KBM-7 (cell line): ENCODE measurements at regions not wholly inside any gene's neighbourhood (a gene's known extent, or its start where the extent isn't known, plus 50 kb on each side); places are given as distances from the start of the nearest gene placed in this dataset.
"Not testable (repeated sequence)": the region's sequence is repeated elsewhere in the genome, so short reads cannot be mapped to it uniquely, and the experiment has no call there.

ENCODE experiments used
- DNase-seq: peaks from one replicate; pipeline ENCODE4 v3.0.0-alpha.2; 2015
- in situ Hi-C: fragments of 300-500 bp; cut with MboI; formaldehyde crosslinking; loops from 2 replicates; pipeline ENCODE4 v1.14.3; 2020; ENCODE audit warnings: low sequenced_read_pairs, low pct_unique_long_range_greater_than_20kb, mixed read lengths

- in situ Hi-C loops, DNase-seq: not testable (repeated sequence)
These were observed 124.7 kb upstream of the NBPF9 start for GRCh38 chr1:149227933-149228665.

- DNase-seq, in situ Hi-C loops: not testable (repeated sequence)
These were observed 125.6 kb upstream of the NBPF9 start for GRCh38 chr1:149228672-149229585.

GRCh38 chr1:149229813-149230212 lies 126.5 kb upstream of the NBPF9 start:
- in situ Hi-C loops, DNase-seq: not testable (repeated sequence)

- DNase-seq, in situ Hi-C loops: not testable (repeated sequence)
These were observed 131.9 kb upstream of the NBPF9 start for GRCh38 chr1:149234926-149235914.

- in situ Hi-C loops, DNase-seq: not testable (repeated sequence)
These were observed 134.2 kb upstream of the NBPF9 start for GRCh38 chr1:149237515-149237914.

GRCh38 chr1:149239897-149240508 lies 136.7 kb upstream of the NBPF9 start:
- DNase-seq, in situ Hi-C loops: not testable (repeated sequence)

GRCh38 chr1:149240530-149240929 lies 137.2 kb upstream of the NBPF9 start:
- DNase-seq, in situ Hi-C loops: not testable (repeated sequence)

- in situ Hi-C loops, DNase-seq: not testable (repeated sequence)
These were observed 137.9 kb upstream of the NBPF9 start for GRCh38 chr1:149241272-149241671.

GRCh38 chr1:149243572-149243971 lies 140.2 kb upstream of the NBPF9 start:
- DNase-seq, in situ Hi-C loops: not testable (repeated sequence)

- DNase-seq, in situ Hi-C loops: not testable (repeated sequence)
These were observed 141.3 kb upstream of the NBPF9 start for GRCh38 chr1:149244621-149245020.

- DNase-seq, in situ Hi-C loops: not testable (repeated sequence)
These were observed 142.9 kb upstream of the NBPF9 start for GRCh38 chr1:149246212-149246611.

GRCh38 chr1:149248610-149249009 lies 145.3 kb upstream of the NBPF9 start:
- in situ Hi-C loops, DNase-seq: not testable (repeated sequence)

- in situ Hi-C loops, DNase-seq: not testable (repeated sequence)
These were observed 146.6 kb upstream of the NBPF9 start for GRCh38 chr1:149249850-149250467.

GRCh38 chr1:149254894-149255847 lies 151.8 kb upstream of the NBPF9 start:
- DNase-seq, in situ Hi-C loops: not testable (repeated sequence)

GRCh38 chr1:149260284-149260683 lies 156.9 kb upstream of the NBPF9 start:
- DNase-seq, in situ Hi-C loops: not testable (repeated sequence)

- in situ Hi-C loops, DNase-seq: not testable (repeated sequence)
These were observed 157.5 kb upstream of the NBPF9 start for GRCh38 chr1:149260736-149261340.
